ENCODE measurements at regions not wholly inside any gene's neighbourhood (a gene's known extent, or its start where the extent isn't known, plus 50 kb on each side); places are given as distances from the start of the nearest gene placed in this dataset.

DNA sequence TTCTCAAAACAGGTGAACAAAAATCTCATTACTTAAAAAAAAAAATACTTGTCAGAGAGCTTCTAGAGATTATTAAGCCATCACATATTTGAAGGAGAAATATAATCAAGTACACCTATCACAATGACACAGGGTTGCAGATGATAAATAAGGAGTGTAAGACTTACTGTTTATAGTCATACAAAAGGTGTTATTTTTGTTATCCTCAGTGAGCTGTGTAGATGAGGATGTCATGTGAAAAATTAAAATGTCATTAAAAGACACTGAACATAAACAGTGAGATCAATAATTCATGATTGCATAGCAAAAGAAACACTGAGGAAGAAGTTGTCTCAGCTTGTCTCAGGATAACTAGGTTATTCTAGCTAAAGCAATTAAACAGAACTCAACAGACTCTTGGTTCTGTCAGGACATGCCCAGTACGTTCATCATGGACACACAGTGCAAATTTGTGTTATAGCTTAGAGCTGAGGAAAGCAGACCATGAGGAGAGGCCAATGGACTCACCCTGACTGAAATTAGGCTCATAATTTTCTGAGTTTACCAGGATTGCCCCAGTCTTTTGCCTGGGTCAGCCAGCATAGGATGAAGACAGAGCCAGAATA lies 1162.6 kb upstream of the C9orf72 start:
- Histone ChIP-seq H3K4me1 (ENCODE audit: low read length) (no peaks in the 10 kb centered on the region), H3K27me3 (ENCODE audit: low read depth, low read length) (no peaks in the 10 kb centered on the region), H3K27ac (ENCODE audit: low read length) (no peak overlapping the region), H3K9ac (ENCODE audit: low read length) (no peak overlapping the region), H3K4me3 (ENCODE audit: low read length) (no peak overlapping the region), H4K20me1 (ENCODE audit: insufficient read depth, low read length) (no peaks in the 10 kb centered on the region), H3K9me3 (ENCODE audit: insufficient read depth, low read length) (no peaks in the 10 kb centered on the region), H3K79me2 (ENCODE audit: low read length) (no peaks in the 10 kb centered on the region), H3K36me3 (replicated peaks; ENCODE audit: low read depth, low read length) (no peaks in the 10 kb centered on the region), H3K4me2 (ENCODE audit: low read length) (no peak overlapping the region), H2AFZ (ENCODE audit: low read depth, low read length) (no peak overlapping the region)
- no peak for TF ChIP-seq EZH2phosphoT487 (IDR thresholded peaks at IDR 0.05; ENCODE audit: low read depth)
- TF ChIP-seq, protein P1, sequence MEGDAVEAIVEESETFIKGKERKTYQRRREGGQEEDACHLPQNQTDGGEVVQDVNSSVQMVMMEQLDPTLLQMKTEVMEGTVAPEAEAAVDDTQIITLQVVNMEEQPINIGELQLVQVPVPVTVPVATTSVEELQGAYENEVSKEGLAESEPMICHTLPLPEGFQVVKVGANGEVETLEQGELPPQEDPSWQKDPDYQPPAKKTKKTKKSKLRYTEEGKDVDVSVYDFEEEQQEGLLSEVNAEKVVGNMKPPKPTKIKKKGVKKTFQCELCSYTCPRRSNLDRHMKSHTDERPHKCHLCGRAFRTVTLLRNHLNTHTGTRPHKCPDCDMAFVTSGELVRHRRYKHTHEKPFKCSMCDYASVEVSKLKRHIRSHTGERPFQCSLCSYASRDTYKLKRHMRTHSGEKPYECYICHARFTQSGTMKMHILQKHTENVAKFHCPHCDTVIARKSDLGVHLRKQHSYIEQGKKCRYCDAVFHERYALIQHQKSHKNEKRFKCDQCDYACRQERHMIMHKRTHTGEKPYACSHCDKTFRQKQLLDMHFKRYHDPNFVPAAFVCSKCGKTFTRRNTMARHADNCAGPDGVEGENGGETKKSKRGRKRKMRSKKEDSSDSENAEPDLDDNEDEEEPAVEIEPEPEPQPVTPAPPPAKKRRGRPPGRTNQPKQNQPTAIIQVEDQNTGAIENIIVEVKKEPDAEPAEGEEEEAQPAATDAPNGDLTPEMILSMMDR (IDR thresholded peaks at IDR 0.05; ENCODE audit: low read depth, low read length) = no peak

DNA sequence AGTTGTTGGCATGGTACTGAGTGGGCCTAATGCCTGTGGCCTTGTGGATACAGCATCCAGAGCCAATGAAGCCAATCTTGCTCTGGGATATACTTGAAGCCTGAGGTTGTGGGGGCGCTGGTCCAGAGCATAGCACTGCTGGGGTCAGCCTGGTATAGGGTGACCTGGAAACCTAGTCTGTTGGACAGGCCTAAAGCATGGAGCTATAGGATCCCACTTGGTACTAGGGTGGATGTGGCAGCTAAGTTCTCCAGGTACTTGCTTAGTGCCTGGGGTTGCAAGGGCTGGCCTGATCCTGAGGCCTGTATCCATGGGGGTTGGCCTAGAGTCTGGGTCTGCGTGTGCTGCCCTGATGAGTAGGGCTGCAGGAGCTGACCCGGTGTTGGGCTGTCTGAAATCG lies 1168.2 kb upstream of the C9orf72 start:
- Histone ChIP-seq H2AFZ (ENCODE audit: low read depth, low read length) (no peak overlapping the region), H3K27ac (ENCODE audit: low read length) (no peak overlapping the region), H3K9ac (ENCODE audit: low read length) (no peak overlapping the region), H3K79me2 (ENCODE audit: low read length) (no peaks in the 10 kb centered on the region), H3K9me3 (ENCODE audit: insufficient read depth, low read length) (no peaks in the 10 kb centered on the region), H3K4me2 (ENCODE audit: low read length) (no peak overlapping the region), H4K20me1 (ENCODE audit: insufficient read depth, low read length) (no peaks in the 10 kb centered on the region), H3K27me3 (ENCODE audit: low read depth, low read length) (no peaks in the 10 kb centered on the region), H3K4me3 (ENCODE audit: low read length) (no peak overlapping the region), H3K36me3 (replicated peaks; ENCODE audit: low read depth, low read length) (no peaks in the 10 kb centered on the region), H3K4me1 (ENCODE audit: low read length) (no peaks in the 10 kb centered on the region)
- TF ChIP-seq, protein P1 (IDR thresholded peaks at IDR 0.05; ENCODE audit: low read depth, low read length) = no peak
- no peak for TF ChIP-seq EZH2phosphoT487 (IDR thresholded peaks at IDR 0.05; ENCODE audit: low read depth)

DNA sequence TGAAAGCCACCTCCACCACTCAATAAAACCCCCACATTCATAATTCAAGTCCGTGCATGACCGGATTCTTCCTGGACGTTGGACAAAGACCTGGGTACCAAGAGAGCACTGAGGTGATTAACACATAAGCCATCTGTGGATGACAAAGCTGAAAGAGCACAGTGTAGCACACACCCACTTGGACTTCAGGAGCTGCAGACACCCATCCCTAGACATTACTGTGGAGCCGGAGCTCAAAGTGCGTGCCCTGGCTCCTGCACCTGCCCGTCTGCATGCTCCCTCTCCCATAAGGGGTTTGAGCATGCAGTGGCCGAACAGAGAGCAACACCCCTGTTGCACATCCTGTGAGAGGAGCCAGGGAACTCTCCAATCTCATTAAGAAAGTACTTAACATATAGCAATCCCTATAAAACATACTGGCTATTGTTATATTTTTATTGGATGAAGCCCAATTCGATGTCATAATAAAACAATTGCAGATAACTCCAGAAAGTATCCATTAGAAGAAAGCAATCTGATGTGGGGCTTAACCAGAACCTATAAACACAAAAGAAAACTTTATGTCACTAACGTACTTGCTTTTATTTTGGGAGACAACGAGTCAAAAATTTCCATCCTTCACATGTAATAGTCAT lies 1174.2 kb upstream of the C9orf72 start:
- H3K4me3 ChIP-seq (ENCODE audit: low read length) = no peak overlapping the region
- H2AFZ ChIP-seq (ENCODE audit: low read depth, low read length) = no peak overlapping the region
- H3K79me2 ChIP-seq (ENCODE audit: low read length) = no peaks in the 10 kb centered on the region
- H3K4me2 ChIP-seq (ENCODE audit: low read length) = no peak overlapping the region
- H3K27me3 ChIP-seq (ENCODE audit: low read depth, low read length) = no peaks in the 10 kb centered on the region
- no peak overlapping the region for H3K27ac ChIP-seq (ENCODE audit: low read length)
- no peaks in the 10 kb centered on the region for H3K4me1 ChIP-seq (ENCODE audit: low read length)
- no peak overlapping the region for H3K9ac ChIP-seq (ENCODE audit: low read length)
- no peaks in the 10 kb centered on the region for H3K36me3 ChIP-seq (replicated peaks; ENCODE audit: low read depth, low read length)
- TF ChIP-seq, protein P1 (IDR thresholded peaks at IDR 0.05; ENCODE audit: low read depth, low read length) = no peak
- no peak for TF ChIP-seq EZH2phosphoT487 (IDR thresholded peaks at IDR 0.05; ENCODE audit: low read depth)
- H3K9me3 ChIP-seq (ENCODE audit: insufficient read depth, low read length) = no peaks in the 10 kb centered on the region
- H4K20me1 ChIP-seq (ENCODE audit: insufficient read depth, low read length) = no peaks in the 10 kb centered on the region

DNA sequence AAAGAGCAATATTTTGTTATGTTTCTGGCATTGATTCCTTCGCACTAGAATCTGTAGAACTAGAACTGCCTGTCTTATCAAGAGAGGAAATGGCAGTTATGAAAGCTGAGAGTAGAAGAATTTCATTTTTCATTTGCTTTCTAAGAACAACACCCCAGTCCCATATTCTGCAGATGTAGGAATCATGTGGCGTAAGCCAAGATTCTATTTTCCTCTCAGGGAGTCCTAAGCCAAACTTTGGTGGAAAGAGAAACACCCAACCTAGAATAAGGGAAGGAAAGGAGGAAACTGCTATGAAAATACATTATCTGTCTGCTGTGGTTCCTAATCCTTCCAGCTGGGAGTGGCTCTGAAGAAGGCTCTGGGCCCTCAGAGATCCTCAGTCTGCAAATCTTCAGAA lies 1176.9 kb upstream of the C9orf72 start:
- no peaks in the 10 kb centered on the region for H3K27me3 ChIP-seq (ENCODE audit: low read depth, low read length)
- H3K36me3 ChIP-seq (replicated peaks; ENCODE audit: low read depth, low read length) = no peaks in the 10 kb centered on the region
- H4K20me1 ChIP-seq (ENCODE audit: insufficient read depth, low read length) = no peaks in the 10 kb centered on the region
- no peak overlapping the region for H3K9ac ChIP-seq (ENCODE audit: low read length)
- H2AFZ ChIP-seq (ENCODE audit: low read depth, low read length) = no peak overlapping the region
- H3K4me2 ChIP-seq (ENCODE audit: low read length) = no peak overlapping the region
- no peaks in the 10 kb centered on the region for H3K4me1 ChIP-seq (ENCODE audit: low read length)
- TF ChIP-seq, protein P1 (IDR thresholded peaks at IDR 0.05; ENCODE audit: low read depth, low read length) = no peak
- no peak for TF ChIP-seq EZH2phosphoT487 (IDR thresholded peaks at IDR 0.05; ENCODE audit: low read depth)
- H3K79me2 ChIP-seq (ENCODE audit: low read length) = no peaks in the 10 kb centered on the region
- H3K4me3 ChIP-seq (ENCODE audit: low read length) = no peak overlapping the region
- H3K27ac ChIP-seq (ENCODE audit: low read length) = no peak overlapping the region
- H3K9me3 ChIP-seq (ENCODE audit: insufficient read depth, low read length) = no peaks in the 10 kb centered on the region
